ENCODE measurements at regions not wholly inside any gene's neighbourhood (a gene's known extent, or its start where the extent isn't known, plus 50 kb on each side); places are given as distances from the start of the nearest gene placed in this dataset.
"Not testable (repeated sequence)": the region's sequence is repeated elsewhere in the genome, so short reads cannot be mapped to it uniquely, and the experiment has no call there.

- H3K27ac ChIP-seq = no peak overlapping the region
- TF ChIP-seq ZFX (IDR thresholded peaks at IDR 0.05; ENCODE audit: borderline replicate concordance) (no peak), CTCF (IDR thresholded peaks at IDR 0.05) (no peak)
Measured at GRCh38 chr13:22964245-22964966, 216.4 kb upstream of the SGCG start.

GRCh38 chr13:22965011-22965857 is 215.5 kb upstream of the SGCG start:
- not testable (repeated sequence) for H3K27ac ChIP-seq

GRCh38 chr13:22965858-22966239 is 214.9 kb upstream of the SGCG start:
- H3K27ac ChIP-seq = not testable (repeated sequence)

- H3K27ac ChIP-seq = not testable (repeated sequence)
Measured at GRCh38 chr13:22966753-22967152, 214.0 kb upstream of the SGCG start.

GRCh38 chr13:22967669-22968068 is 213.1 kb upstream of the SGCG start:
- H3K27ac ChIP-seq = no peak overlapping the region
- TF ChIP-seq CTCF (IDR thresholded peaks at IDR 0.05) = no peak
- TF ChIP-seq ZFX (IDR thresholded peaks at IDR 0.05; ENCODE audit: borderline replicate concordance) = no peak

GRCh38 chr13:22979952-22980351 is 200.8 kb upstream of the SGCG start:
- TF ChIP-seq CTCF (IDR thresholded peaks at IDR 0.05) = no peak
- TF ChIP-seq ZFX (IDR thresholded peaks at IDR 0.05; ENCODE audit: borderline replicate concordance) = no peak
- no peak overlapping the region for H3K27ac ChIP-seq

- no peak overlapping the region for H3K27ac ChIP-seq
- TF ChIP-seq CTCF (IDR thresholded peaks at IDR 0.05) (no peak), ZFX (IDR thresholded peaks at IDR 0.05; ENCODE audit: borderline replicate concordance) (no peak)
Measured at GRCh38 chr13:22980936-22981335, 199.8 kb upstream of the SGCG start.

GRCh38 chr13:22993148-22993547 is 187.6 kb upstream of the SGCG start:
- TF ChIP-seq ZFX (IDR thresholded peaks at IDR 0.05; ENCODE audit: borderline replicate concordance) (no peak), CTCF (IDR thresholded peaks at IDR 0.05) (no peak)
- no peak overlapping the region for H3K27ac ChIP-seq

GRCh38 chr13:23003446-23003845 is 177.3 kb upstream of the SGCG start:
- TF ChIP-seq ZFX (IDR thresholded peaks at IDR 0.05; ENCODE audit: borderline replicate concordance) (no peak), CTCF (IDR thresholded peaks at IDR 0.05) (no peak)
- no peak overlapping the region for H3K27ac ChIP-seq

All from 22Rv1 (cell line).